ENCODE measurements at regions not wholly inside any gene's neighbourhood (a gene's known extent, or its start where the extent isn't known, plus 50 kb on each side); places are given as distances from the start of the nearest gene placed in this dataset.

DNA sequence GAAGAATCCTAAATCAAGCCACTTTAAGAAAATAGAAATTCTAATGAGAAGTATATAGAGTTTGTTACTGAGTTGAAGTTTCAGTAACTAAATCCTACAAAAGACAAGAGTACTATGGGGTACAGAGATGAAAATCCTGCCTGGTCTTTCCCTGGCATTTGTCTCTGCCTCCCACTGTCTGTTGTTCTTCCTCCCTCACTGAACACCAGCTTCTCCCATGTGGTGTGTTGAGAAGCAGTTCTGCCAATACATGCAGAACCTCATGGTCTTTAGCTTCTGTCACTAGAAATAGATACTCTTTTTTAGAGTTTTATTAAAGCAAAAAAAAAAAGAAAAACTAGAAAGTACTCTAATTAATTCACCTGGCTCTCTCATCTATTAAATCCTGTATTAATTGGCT, 664.4 kb downstream of the CDH8 start (continued):
- no peak for TF ChIP-seq ZNF124 (CRISPR knock-in tag; IDR thresholded peaks at IDR 0.05)
- TF ChIP-seq, protein P1, sequence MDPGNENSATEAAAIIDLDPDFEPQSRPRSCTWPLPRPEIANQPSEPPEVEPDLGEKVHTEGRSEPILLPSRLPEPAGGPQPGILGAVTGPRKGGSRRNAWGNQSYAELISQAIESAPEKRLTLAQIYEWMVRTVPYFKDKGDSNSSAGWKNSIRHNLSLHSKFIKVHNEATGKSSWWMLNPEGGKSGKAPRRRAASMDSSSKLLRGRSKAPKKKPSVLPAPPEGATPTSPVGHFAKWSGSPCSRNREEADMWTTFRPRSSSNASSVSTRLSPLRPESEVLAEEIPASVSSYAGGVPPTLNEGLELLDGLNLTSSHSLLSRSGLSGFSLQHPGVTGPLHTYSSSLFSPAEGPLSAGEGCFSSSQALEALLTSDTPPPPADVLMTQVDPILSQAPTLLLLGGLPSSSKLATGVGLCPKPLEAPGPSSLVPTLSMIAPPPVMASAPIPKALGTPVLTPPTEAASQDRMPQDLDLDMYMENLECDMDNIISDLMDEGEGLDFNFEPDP (CRISPR knock-in tag; IDR thresholded peaks at IDR 0.05): no peak
- TF ChIP-seq NFATC3 (IDR thresholded peaks at IDR 0.05): no peak
- TF ChIP-seq ZFP1 (CRISPR knock-in tag; IDR thresholded peaks at IDR 0.05): no peak

DNA sequence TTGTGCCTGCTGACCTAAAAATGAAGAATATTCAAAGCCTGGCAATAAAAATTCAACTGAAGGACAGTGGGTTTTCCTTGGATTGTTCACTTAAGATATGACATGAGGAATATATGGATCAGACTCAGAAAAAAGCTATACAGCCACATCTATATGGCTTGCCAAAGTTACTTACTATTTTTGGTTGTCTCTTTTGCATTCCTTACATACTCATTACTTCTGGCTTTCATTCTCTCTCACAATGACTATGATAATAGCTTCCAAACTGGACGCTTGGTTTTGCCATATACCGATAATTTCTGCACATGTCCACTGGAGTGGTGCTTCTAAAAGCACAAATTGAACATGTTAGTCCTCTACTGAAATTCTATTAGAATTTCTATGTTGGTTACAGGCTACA, 664.9 kb downstream of the CDH8 start:
- ChIA-PET CTCF (ENCODE audit: low intra/inter-chr PET ratio) (no interaction called here), POLR2A (no interaction called here)
- TF ChIP-seq CBX2 (IDR thresholded peaks at IDR 0.05; ENCODE audit: insufficient read depth, low read length, poor library complexity, severe bottlenecking): no peak
- TF ChIP-seq, protein P2, sequence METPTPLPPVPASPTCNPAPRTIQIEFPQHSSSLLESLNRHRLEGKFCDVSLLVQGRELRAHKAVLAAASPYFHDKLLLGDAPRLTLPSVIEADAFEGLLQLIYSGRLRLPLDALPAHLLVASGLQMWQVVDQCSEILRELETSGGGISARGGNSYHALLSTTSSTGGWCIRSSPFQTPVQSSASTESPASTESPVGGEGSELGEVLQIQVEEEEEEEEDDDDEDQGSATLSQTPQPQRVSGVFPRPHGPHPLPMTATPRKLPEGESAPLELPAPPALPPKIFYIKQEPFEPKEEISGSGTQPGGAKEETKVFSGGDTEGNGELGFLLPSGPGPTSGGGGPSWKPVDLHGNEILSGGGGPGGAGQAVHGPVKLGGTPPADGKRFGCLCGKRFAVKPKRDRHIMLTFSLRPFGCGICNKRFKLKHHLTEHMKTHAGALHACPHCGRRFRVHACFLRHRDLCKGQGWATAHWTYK (CRISPR knock-in tag; IDR thresholded peaks at IDR 0.05): no peak
- no peak for TF ChIP-seq NFXL1 (CRISPR knock-in tag; IDR thresholded peaks at IDR 0.05)
- no peak for TF ChIP-seq HIVEP1 (CRISPR knock-in tag; IDR thresholded peaks at IDR 0.05)
- no peak for TF ChIP-seq CBX3 (IDR thresholded peaks at IDR 0.05; ENCODE audit: borderline replicate concordance in 1 of 2, low read length in 2 of 2)
- BruUV-seq (replicated peaks): no TSS peak
- Histone ChIP-seq H3K36me3 (ENCODE audit: control insufficient read depth, insufficient read depth, low read length) (no peaks in the 10 kb centered on the region), H3K9ac (ENCODE audit: insufficient read depth in 1 of 2, low read depth in 2 of 2, low read length in 2 of 2) (no peak overlapping the region), H3K27ac (ENCODE audit: extremely low read depth, low read depth, low read length) (no peak overlapping the region), H3K4me2 (ENCODE audit: insufficient read depth, low read length) (no peak overlapping the region), H3K79me2 (ENCODE audit: control insufficient read depth, insufficient read depth, low read length) (no peaks in the 10 kb centered on the region), H4K20me1 (replicated peaks; ENCODE audit: control insufficient read depth, insufficient read depth, low read length) (no peaks in the 10 kb centered on the region), H2AFZ (ENCODE audit: low read depth, low read length) (no peak overlapping the region), H3K9me1 (ENCODE audit: control insufficient read depth, insufficient read depth, low read length) (no peaks in the 10 kb centered on the region), H3K4me1 (replicated peaks in 1 of 2; ENCODE audit: control insufficient read depth in 2 of 2, insufficient read depth in 2 of 2, low read length in 2 of 2) (no peaks in the 10 kb centered on the region), H3K27me3 (ENCODE audit: control insufficient read depth in 2 of 2, insufficient read depth in 2 of 2, low read length in 2 of 2) (no peaks in the 10 kb centered on the region), H3K9me3 (replicated peaks; ENCODE audit: control insufficient read depth, insufficient read depth, low read depth, low read length) (no peaks in the 10 kb centered on the region), H3K4me3 (no peak overlapping the region)
- FAIRE-seq (no peak), DNase-seq (ENCODE audit: extremely low read depth in 1 of 4, low spot score in 3 of 4) (no peak), ATAC-seq (no peak)
- intact Hi-C loops (cut with micrococcal nuclease) (no loop called here), in situ Hi-C loops (cut with MboI) (no loop called here)
- WGBS (ENCODE audit: insufficient coverage, low coverage, missing lambda C conversion rate): 0% methylated on average over 2 of the region's 2 CpGs
